K562 (cell line): ENCODE measurements at regions not wholly inside any gene's neighbourhood (a gene's known extent, or its start where the extent isn't known, plus 50 kb on each side); places are given as distances from the start of the nearest gene placed in this dataset.

Source experiments
- ESRRA ChIP-seq: fragments of 450-650 bp; IDR thresholded peaks from 2 replicates; pipeline ENCODE4 v1.6.1; 2014; ENCODE audit warnings: low read depth, mild to moderate bottlenecking, moderate library complexity, borderline replicate concordance
- ZNF253 ChIP-seq: fragments of 250-450 bp; sonication (Bioruptor Pico); conservative IDR thresholded peaks from 2 replicates; pipeline ENCODE4 v1.6.1; 2021; ENCODE audit warnings: mild to moderate bottlenecking

DNA sequence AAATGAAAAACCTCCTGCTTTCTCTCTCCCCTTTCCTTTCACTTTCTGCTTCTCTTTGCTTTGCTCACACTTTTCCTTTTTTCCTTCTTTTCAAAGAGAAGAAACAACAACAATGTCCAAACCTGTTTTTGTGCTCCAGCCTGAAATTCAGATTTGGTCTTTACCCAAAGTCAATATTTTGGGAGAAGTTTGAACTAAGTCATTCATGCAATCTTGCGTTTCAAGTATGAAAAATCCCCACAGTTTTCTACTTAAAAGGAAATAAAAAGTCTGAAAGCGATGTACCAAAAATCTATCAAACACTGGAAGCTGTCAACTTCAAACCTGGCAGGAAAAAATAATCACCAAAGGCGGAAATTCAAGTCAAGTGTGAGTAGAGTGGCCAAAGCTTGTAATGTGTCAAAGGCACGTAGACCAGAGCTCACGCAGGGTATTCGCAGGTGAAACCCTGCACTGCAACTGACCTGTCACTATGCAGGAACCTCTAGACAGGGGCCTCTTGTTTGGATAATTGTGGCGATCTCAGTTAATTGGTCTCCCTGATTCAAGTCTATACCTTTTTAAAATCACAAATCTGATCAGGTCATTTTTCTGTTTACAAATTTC is 118.8 kb upstream of the GALNT15 start:
- TF ChIP-seq ESRRA (no peak), ZNF253 (no peak)
